ENCODE measurements at regions not wholly inside any gene's neighbourhood (a gene's known extent, or its start where the extent isn't known, plus 50 kb on each side); places are given as distances from the start of the nearest gene placed in this dataset.

GRCh38 chr13:56338421-56338820 lies 802.3 kb upstream of the PRR20A start:
- TF ChIP-seq CTCF (IDR thresholded peaks at IDR 0.05; ENCODE audit: low read depth, low read length, poor library complexity, severe bottlenecking) (no peak), EZH2phosphoT487 (IDR thresholded peaks at IDR 0.05; ENCODE audit: borderline replicate concordance, low read length) (no peak)
